VCaP (cell line): ENCODE measurements at regions not wholly inside any gene's neighbourhood (a gene's known extent, or its start where the extent isn't known, plus 50 kb on each side); places are given as distances from the start of the nearest gene placed in this dataset.

Experiments used
- H3K27ac ChIP-seq: fragments of 450-650 bp; 2 replicates; pipeline ENCODE4 v1.5.1; 2017
- TF ChIP-seq, protein P1 (sequence below): fragments of 450-650 bp; conservative IDR thresholded peaks from 2 replicates; pipeline ENCODE4 v1.5.1; 2017; ENCODE audit warnings: mild to moderate bottlenecking, moderate library complexity

DNA sequence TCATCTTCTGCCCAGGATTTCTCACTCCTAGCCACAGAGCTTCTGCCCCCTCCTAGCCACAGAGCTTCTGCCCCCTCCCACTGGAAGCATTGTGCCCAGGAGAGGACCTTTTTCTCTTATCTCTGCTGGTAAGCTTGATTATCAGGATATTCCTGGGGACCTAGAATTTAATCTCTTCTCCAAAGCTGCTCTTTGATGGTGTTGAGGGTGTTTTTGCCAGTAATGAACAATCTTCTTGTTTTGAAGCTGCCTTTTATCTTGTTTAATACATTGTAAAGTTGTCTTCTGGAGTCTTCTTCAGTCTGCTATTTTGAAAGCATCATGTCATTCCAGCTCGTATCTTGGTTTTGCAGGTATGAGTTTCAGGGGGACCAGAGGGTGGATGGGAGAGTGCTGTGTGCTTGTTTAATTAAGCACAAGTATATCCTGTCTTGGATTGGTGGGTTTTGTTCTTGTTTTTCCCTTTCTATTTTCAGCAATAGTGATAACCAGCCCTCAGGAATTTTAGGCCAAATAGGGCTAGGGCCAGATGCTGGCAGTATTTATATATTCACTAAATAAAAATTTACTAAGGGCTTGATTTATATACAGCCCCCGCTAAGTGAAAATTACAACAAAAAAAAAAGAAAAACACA, 214.0 kb upstream of the DMRT1 start:
- no peak overlapping the region for H3K27ac ChIP-seq
- TF ChIP-seq, protein P1, sequence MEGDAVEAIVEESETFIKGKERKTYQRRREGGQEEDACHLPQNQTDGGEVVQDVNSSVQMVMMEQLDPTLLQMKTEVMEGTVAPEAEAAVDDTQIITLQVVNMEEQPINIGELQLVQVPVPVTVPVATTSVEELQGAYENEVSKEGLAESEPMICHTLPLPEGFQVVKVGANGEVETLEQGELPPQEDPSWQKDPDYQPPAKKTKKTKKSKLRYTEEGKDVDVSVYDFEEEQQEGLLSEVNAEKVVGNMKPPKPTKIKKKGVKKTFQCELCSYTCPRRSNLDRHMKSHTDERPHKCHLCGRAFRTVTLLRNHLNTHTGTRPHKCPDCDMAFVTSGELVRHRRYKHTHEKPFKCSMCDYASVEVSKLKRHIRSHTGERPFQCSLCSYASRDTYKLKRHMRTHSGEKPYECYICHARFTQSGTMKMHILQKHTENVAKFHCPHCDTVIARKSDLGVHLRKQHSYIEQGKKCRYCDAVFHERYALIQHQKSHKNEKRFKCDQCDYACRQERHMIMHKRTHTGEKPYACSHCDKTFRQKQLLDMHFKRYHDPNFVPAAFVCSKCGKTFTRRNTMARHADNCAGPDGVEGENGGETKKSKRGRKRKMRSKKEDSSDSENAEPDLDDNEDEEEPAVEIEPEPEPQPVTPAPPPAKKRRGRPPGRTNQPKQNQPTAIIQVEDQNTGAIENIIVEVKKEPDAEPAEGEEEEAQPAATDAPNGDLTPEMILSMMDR, result no peak

DNA sequence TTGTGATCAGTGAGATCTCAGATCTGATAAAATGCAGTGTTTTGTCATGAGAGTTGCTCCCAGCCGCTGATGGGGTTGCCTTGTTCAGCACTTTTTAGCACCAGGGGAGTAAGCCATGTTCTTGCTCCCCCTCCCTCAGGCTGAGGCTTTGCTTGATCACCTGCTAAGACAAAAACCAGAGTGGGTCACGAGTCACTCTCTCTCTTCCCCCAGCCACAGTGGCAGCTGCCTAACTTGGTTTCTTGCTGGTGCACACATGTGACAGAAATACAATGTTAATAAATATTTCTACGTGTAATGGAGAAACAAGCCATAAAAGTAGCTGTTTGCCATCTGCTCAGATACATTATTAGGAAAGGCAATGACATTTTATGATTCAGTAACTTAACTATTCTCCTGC, 212.4 kb upstream of the DMRT1 start:
- TF ChIP-seq, protein P1, result no peak
- H3K27ac ChIP-seq, result no peak overlapping the region

DNA sequence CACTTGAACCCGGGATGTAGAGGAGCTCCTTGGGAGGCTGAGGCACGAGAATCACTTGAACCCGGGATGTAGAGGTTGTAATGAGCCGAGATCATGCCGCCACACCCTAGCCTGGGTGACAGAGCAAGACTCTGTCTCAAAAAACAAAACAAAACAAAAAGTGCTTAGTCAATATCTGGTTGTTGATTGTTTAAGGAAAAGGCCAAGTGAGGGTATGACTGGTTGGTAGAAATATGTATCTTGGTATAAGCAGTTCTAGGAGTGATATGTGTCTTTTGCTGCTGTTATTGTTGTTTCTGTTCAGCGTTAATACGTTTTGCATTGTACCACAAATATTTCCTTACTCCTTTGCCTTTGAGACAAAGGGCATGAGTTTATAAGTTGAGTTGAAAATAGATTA, 210.7 kb upstream of the DMRT1 start:
- H3K27ac ChIP-seq, result no peak overlapping the region
- TF ChIP-seq, protein P1, result no peak

DNA sequence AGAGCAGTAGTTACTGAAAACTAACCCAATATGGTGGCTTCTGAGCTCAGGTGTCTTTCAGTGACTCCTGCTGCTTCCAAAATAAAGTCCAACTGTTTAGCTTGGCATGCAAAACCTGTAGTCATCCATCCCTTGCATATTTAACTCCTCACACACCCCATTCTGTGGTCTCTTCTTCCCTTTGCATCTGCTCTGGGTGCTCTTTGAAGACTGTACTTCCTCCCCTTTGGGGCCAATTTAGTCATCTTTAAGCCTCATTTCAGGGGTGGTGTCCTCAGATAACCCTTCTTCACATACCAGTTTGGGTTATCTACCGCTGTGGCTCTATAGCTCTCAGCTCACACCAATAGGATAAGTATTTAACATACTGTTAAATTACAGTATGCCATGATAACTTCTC, 209.9 kb upstream of the DMRT1 start:
- TF ChIP-seq, protein P1, result no peak
- no peak overlapping the region for H3K27ac ChIP-seq

DNA sequence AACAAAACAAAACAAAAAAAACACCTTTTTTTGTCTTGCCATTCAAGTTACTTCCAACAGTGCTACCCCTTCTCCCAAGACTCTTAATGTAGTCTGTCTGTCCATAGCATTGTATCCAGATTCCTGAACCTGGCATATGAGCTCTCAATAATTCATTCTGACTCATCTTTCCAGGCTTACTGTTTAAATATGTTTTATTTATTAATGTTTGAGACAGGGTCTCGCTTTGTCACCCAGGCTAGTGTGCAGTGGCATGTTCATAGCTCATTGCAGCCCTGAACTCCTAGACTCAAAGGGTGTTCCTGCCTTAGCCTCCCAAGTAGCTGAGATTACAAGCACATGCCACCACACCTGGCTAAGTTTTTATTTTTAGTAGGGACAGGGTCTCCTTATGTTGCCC, 208.0 kb upstream of the DMRT1 start:
- no peak overlapping the region for H3K27ac ChIP-seq
- TF ChIP-seq, protein P1, result no peak

DNA sequence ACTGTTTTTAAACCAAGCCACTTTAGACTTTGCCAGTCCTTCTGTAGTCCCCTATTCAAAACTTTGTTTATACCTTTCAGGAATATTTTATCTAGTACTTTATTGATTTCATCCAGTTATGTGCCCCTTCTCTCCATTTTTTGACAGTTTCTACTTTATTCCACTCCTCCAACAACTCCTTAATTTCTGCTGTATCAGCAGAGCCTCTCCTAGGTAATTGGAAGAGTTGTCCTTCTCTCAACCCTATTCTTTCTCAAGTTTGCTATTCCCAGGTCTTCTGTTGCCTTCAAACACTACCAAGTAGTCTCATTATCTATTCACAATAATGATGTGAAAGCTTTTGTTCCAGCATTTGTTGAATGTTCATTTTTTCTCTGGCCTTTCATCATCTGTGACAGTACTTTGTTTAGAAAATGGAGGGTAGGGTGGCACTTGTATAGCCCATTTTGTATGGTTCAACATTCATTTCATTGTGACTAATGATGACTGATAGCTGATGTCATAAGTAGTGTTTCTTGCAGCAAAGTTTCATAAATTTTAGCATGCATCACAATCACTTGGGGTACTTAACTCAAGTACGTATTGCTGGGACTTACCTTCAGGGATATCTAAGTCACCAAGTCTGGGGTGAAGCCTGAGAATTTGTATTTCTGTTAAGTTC, 204.4 kb upstream of the DMRT1 start:
- H3K27ac ChIP-seq, result no peak overlapping the region
- TF ChIP-seq, protein P1, result no peak

DNA sequence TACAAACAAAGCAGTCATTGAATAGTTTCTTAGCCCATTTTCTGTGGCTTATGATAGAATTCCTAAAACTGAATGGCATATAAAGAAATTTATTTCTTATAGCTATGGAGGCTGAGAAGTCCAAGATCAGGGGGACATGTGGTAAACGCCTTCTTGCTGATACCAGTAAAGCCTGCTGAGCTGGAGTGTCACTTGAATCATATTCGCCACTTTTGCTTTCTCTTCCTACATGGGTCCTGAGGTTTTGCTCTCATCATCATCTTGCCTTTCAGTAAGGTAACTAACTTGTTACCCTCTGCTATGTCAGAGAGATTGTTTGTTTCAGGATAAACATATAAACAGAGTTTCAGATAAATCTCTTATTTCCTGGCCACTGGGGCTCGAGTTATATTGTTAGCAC, 203.3 kb upstream of the DMRT1 start:
- H3K27ac ChIP-seq, result no peak overlapping the region
- TF ChIP-seq, protein P1, result no peak
